Upper lobe of left lung (tissue), 4 donors: ENCODE measurements at regions not wholly inside any gene's neighbourhood (a gene's known extent, or its start where the extent isn't known, plus 50 kb on each side); places are given as distances from the start of the nearest gene placed in this dataset.

Source experiments
- POLR2A ChIP-seq, 4 donors: fragments of 450-650 bp; IDR thresholded peaks; one replicate each; pipeline ENCODE4 v1.5.1; 2016 to 2017; ENCODE audit warnings: antibody characterized with exemption in 4 of 4, mild to moderate bottlenecking in 2 of 4
- TF ChIP-seq, protein P1 (sequence below), 6 experiments: fragments of 450-650 bp in 4 of 6; fragments of 200-600 bp in 2 of 6; sonication (generic) in 2 of 6; IDR thresholded peaks; one replicate each; pipeline ENCODE4 v1.5.1; 2016 to 2019; ENCODE audit warnings: antibody characterized with exemption in 6 of 6

DNA sequence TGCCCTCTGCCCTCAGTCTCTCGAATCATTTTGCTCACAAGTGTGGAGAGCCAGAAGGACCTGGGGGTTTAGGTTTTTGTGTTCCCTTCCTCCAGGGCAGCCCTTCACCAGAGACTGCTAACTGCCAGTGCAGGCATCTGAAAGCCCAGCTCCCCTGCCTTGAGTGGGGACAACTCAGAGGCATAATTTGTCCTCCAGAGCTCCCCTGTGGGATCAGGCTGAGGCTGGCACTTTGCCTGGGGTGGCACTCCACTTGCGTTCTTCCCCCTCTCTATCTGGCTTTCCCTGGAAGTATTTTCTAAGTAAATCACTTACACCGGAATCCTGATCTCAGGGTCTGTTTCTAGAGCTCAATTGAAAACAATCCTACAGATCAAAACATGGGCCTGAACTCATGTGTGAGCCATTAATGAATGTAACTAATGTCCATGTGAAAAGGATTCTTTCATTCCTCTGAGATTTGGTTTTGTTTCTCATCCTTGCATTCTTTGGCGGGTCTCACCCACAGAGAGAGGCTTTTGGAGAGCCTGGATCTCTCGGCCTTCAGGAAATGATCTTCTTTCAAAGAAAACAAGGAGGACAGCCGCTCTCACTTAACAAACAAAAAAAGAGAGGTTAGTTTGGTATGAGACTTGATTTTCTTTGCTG, 125.7 kb upstream of the RIPOR2 start:
- TF ChIP-seq POLR2A (IDR thresholded peaks at IDR 0.05): no peak
- TF ChIP-seq, protein P1, sequence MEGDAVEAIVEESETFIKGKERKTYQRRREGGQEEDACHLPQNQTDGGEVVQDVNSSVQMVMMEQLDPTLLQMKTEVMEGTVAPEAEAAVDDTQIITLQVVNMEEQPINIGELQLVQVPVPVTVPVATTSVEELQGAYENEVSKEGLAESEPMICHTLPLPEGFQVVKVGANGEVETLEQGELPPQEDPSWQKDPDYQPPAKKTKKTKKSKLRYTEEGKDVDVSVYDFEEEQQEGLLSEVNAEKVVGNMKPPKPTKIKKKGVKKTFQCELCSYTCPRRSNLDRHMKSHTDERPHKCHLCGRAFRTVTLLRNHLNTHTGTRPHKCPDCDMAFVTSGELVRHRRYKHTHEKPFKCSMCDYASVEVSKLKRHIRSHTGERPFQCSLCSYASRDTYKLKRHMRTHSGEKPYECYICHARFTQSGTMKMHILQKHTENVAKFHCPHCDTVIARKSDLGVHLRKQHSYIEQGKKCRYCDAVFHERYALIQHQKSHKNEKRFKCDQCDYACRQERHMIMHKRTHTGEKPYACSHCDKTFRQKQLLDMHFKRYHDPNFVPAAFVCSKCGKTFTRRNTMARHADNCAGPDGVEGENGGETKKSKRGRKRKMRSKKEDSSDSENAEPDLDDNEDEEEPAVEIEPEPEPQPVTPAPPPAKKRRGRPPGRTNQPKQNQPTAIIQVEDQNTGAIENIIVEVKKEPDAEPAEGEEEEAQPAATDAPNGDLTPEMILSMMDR (IDR thresholded peaks at IDR 0.05): no peak
